Peyer's patch (tissue), 4 donors: ENCODE measurements at regions not wholly inside any gene's neighbourhood (a gene's known extent, or its start where the extent isn't known, plus 50 kb on each side); places are given as distances from the start of the nearest gene placed in this dataset.

Source experiments
- POLR2A ChIP-seq, 2 donors: fragments of 450-650 bp; IDR thresholded peaks; one replicate each; pipeline ENCODE4 v1.5.1; 2017; ENCODE audit warnings: antibody characterized with exemption in 2 of 2, mild to moderate bottlenecking in 2 of 2, moderate library complexity in 2 of 2
- TF ChIP-seq, protein P1 (sequence below), 6 experiments: fragments of 450-650 bp in 4 of 6; fragments of 200-600 bp in 2 of 6; sonication (generic) in 1 of 6; IDR thresholded peaks; one replicate each; pipeline ENCODE4 v1.5.1; 2017 to 2019; ENCODE audit warnings: antibody characterized with exemption in 6 of 6, mild to moderate bottlenecking in 3 of 6, moderate library complexity in 1 of 6

DNA sequence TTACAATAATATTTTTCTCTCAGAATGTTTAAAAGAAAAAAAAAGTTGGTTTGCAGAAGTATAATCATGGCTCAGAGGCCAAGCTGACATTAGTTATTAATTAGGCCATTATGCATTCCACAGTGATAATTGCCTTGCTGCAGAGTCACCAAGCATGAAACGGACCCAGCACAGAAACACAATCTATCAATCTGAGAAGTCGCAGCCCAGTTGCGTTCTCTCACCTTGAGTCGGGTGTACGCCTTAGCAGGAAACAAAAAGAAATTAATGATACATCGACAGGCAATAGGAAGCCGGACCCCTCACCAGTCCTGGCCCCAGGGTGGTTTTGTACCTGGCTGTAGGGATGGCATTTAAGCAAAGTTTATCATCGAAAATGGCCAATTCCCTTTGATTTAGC is 129.7 kb downstream of the PHETA1 start:
- TF ChIP-seq, protein P1, sequence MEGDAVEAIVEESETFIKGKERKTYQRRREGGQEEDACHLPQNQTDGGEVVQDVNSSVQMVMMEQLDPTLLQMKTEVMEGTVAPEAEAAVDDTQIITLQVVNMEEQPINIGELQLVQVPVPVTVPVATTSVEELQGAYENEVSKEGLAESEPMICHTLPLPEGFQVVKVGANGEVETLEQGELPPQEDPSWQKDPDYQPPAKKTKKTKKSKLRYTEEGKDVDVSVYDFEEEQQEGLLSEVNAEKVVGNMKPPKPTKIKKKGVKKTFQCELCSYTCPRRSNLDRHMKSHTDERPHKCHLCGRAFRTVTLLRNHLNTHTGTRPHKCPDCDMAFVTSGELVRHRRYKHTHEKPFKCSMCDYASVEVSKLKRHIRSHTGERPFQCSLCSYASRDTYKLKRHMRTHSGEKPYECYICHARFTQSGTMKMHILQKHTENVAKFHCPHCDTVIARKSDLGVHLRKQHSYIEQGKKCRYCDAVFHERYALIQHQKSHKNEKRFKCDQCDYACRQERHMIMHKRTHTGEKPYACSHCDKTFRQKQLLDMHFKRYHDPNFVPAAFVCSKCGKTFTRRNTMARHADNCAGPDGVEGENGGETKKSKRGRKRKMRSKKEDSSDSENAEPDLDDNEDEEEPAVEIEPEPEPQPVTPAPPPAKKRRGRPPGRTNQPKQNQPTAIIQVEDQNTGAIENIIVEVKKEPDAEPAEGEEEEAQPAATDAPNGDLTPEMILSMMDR (IDR thresholded peaks at IDR 0.05) = no peak
- TF ChIP-seq POLR2A (IDR thresholded peaks at IDR 0.05) = no peak
